ENCODE measurements at regions not wholly inside any gene's neighbourhood (a gene's known extent, or its start where the extent isn't known, plus 50 kb on each side); places are given as distances from the start of the nearest gene placed in this dataset.
A peak's percentile ranks its signal among the peaks of the same experiment; 100 is the strongest.

- DNase-seq = no peak
Observed at GRCh38 chr4:13126976-13127910, 356.9 kb downstream of the RAB28 start.

GRCh38 chr4:13118633-13119032 is 365.5 kb downstream of the RAB28 start:
- no peak for DNase-seq

GRCh38 chr4:13117185-13117584 is 367.0 kb downstream of the RAB28 start:
- no peak for DNase-seq

- no peak for DNase-seq
Observed at GRCh38 chr4:13112030-13112429, 372.1 kb downstream of the RAB28 start.

- DNase-seq = no peak
Observed at GRCh38 chr4:13109536-13109935, 374.6 kb downstream of the RAB28 start.

- DNase-seq = no peak
Observed at GRCh38 chr4:13108096-13108495, 376.0 kb downstream of the RAB28 start.

- no peak for DNase-seq
Observed at GRCh38 chr4:13103382-13104015, 380.6 kb downstream of the RAB28 start.

- DNase-seq = no peak
Observed at GRCh38 chr4:13102092-13102742, 381.9 kb downstream of the RAB28 start.

- no peak for DNase-seq
Observed at GRCh38 chr4:13097971-13098370, 386.2 kb downstream of the RAB28 start.

GRCh38 chr4:13095722-13096121 is 388.4 kb downstream of the RAB28 start:
- no peak for DNase-seq

- DNase-seq = peak; percentile 2
Observed at GRCh38 chr4:13093170-13093569, 391.0 kb downstream of the RAB28 start.

GRCh38 chr4:13092702-13093101 is 391.4 kb downstream of the RAB28 start:
- peak; percentile 49 for DNase-seq

GRCh38 chr4:13089659-13089998 is 394.5 kb downstream of the RAB28 start:
- DNase-seq = no peak

GRCh38 chr4:13088726-13089658 is 395.1 kb downstream of the RAB28 start:
- DNase-seq = peak; percentile 15

GRCh38 chr4:13087041-13087440 is 397.1 kb downstream of the RAB28 start:
- DNase-seq = no peak

- no peak for DNase-seq
Observed at GRCh38 chr4:13084210-13084609, 399.9 kb downstream of the RAB28 start.

- no peak for DNase-seq
Observed at GRCh38 chr4:13081830-13082229, 402.3 kb downstream of the RAB28 start.

GRCh38 chr4:13067077-13067476 is 417.1 kb downstream of the RAB28 start:
- DNase-seq = no peak

GRCh38 chr4:13059019-13059418 is 425.1 kb downstream of the RAB28 start:
- DNase-seq = no peak

- no peak for DNase-seq
Observed at GRCh38 chr4:13056630-13057189, 427.4 kb downstream of the RAB28 start.

GRCh38 chr4:13054420-13054970 is 429.6 kb downstream of the RAB28 start:
- DNase-seq = peak; percentile 53
